Testis (tissue), 2 donors: ENCODE measurements at regions not wholly inside any gene's neighbourhood (a gene's known extent, or its start where the extent isn't known, plus 50 kb on each side); places are given as distances from the start of the nearest gene placed in this dataset.

Experiments
- POLR2A ChIP-seq: fragments of 450-650 bp; IDR thresholded peaks from one replicate; pipeline ENCODE4 v1.6.1; 2017; ENCODE audit warnings: antibody characterized with exemption, mild to moderate bottlenecking, moderate library complexity
- TF ChIP-seq, protein P1 (sequence below), 3 experiments: fragments of 450-650 bp in 2 of 3; fragments of 200-600 bp in 1 of 3; sonication (generic) in 1 of 3; IDR thresholded peaks; one replicate each; pipeline ENCODE4 v1.5.1; 2016 to 2019; ENCODE audit warnings: antibody characterized with exemption in 3 of 3, mild to moderate bottlenecking in 2 of 3, moderate library complexity in 1 of 3

- TF ChIP-seq, protein P1, sequence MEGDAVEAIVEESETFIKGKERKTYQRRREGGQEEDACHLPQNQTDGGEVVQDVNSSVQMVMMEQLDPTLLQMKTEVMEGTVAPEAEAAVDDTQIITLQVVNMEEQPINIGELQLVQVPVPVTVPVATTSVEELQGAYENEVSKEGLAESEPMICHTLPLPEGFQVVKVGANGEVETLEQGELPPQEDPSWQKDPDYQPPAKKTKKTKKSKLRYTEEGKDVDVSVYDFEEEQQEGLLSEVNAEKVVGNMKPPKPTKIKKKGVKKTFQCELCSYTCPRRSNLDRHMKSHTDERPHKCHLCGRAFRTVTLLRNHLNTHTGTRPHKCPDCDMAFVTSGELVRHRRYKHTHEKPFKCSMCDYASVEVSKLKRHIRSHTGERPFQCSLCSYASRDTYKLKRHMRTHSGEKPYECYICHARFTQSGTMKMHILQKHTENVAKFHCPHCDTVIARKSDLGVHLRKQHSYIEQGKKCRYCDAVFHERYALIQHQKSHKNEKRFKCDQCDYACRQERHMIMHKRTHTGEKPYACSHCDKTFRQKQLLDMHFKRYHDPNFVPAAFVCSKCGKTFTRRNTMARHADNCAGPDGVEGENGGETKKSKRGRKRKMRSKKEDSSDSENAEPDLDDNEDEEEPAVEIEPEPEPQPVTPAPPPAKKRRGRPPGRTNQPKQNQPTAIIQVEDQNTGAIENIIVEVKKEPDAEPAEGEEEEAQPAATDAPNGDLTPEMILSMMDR (IDR thresholded peaks at IDR 0.05): no peak
- TF ChIP-seq POLR2A: no peak
Observed at GRCh38 chr6:44514576-44515193, 127.2 kb downstream of the CDC5L start.
